HG02678 (cell line): ENCODE measurements at regions not wholly inside any gene's neighbourhood (a gene's known extent, or its start where the extent isn't known, plus 50 kb on each side); places are given as distances from the start of the nearest gene placed in this dataset.
A peak's percentile ranks its signal among the peaks of the same experiment; 100 is the strongest.
"Not testable (repeated sequence)": the region's sequence is repeated elsewhere in the genome, so short reads cannot be mapped to it uniquely, and the experiment has no call there.

Experiments
- ATAC-seq: cut with Tn5 transposase; IDR thresholded peaks from one replicate; pipeline ENCODE4 v1.9.1; 2021; ENCODE audit warnings: mild to moderate bottlenecking, moderate library complexity; ENCODE audit not compliant: unreplicated experiment

DNA sequence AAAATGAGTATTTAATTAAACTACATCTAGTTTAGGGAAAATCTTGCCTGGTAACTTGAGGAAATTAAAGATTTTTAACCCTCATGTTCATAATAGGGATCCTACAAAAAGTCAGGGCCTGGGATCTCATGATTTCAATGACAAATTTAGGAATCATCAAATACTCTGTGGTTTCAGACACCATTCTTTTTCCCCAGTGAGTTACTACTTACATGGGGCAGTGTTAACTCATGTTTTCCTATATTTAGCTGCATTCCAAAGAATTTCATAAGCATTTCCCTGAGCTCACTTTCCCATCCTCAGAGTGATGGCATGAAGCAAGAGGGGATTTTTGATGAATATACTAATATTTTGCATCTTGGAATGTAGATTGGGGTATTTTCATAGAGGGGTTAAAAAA, 321.7 kb downstream of the CENPW start:
- ATAC-seq = no peak

DNA sequence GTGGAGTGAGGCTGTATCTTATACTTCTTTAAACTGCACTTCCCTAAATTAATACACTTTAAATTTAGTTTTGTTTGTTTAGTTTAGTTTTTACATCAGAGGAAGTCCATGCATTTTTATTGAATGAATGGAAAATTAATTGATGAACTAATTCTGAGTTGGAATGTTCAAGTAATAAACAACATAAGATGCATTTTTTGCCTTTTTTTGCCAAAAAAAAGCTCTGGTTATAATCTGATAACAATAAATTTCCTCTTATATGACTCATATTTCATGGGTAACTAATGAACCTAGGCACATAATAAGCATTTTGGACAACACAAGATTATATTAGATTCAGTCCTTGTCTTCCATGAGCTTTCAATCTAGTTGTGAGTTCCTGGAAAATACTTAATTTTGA, 323.1 kb downstream of the CENPW start:
- no peak for ATAC-seq

DNA sequence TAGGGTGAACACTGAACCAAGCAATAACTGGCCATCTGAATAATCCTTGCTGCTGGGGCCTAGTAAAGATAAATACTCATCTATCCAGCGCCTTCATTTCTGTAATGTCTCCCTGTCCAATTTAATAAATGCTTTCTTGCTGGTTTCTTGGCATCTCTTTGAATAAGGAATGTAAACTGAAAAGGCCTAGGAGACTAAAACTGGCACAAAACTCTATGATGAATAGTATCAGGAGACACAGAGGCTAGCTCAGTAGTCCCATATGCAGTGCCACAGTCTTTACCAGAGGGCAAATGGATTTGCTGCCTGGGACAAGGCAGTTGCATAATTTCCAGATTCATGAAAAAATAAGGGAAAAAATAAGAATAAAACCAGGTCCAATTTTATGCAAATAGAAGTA, 324.4 kb downstream of the CENPW start:
- no peak for ATAC-seq

DNA sequence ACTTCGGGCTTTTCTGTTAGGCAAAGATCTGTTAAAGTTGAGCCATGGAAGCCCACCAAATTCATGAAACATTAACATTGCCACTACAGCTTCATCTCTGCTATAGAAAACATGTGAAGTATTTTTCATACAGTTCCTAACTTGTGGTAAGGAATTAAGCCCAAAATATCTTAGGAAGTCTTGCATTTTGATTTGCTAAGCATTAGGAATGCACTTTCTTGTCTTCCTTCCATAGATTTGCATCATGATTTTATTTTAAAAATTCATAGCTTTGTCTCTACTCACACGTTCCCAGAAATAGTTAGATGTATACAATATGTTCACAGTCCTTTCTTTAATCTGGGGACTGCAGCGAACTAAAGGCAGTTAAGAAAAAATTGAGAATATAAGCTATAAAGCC, 325.6 kb downstream of the CENPW start:
- no peak for ATAC-seq

DNA sequence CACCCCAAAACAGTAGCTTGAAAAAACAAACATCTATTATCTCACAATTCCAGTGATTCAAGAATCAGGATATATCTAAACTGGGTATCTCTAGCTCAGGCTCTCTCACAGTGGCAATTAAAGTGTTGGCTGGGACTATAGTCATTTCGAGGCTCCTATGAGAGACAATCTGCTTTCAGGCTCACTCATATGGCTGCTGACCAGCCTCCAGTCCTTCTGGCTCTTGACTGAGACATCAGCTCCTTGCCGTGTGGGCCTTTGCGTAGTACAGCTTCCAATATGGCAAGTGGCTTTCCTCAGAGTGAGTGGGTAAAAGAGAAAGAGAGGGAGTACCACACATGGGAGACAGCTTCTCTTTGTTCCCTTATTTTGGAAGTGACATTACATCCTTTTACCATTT, 327.2 kb downstream of the CENPW start:
- no peak for ATAC-seq

DNA sequence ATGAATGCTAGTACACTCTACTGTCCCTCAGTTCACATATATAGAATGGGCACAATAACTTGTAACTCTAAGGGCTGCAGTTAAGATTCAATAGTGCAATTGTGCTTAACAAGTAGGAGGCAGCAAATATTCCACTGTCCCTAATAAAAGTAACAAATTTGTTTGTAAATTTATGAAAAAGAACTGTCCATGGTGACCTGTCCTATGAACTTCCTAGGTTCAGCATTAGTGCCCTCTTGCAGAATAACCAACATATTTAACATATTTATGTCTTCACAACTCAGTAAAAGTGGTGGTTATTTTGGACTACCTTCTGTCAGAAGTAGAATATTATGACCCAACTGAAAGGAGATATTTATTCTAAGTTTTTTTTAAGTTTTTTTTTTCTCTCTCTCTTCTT, 327.8 kb downstream of the CENPW start:
- ATAC-seq = no peak

DNA sequence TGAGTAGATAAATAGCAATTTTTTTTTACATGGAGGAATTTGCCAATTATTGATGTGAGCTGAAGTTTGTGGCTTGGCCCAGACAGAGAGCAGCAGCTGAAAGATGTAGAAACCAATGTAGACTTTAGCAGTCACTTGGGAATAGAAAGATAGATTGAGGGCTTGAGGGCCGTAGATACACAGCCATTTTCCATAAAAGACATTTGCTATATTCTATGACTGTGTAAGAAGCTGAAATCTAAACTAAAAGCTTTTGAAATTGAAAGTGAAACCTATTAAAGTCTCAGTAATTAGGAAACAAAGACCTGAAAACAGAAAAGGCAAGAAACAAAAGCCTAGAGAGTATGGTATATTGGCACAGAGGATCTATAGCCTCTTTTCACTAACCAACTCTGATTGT, 332.7 kb downstream of the CENPW start:
- ATAC-seq = peak; percentile 76

DNA sequence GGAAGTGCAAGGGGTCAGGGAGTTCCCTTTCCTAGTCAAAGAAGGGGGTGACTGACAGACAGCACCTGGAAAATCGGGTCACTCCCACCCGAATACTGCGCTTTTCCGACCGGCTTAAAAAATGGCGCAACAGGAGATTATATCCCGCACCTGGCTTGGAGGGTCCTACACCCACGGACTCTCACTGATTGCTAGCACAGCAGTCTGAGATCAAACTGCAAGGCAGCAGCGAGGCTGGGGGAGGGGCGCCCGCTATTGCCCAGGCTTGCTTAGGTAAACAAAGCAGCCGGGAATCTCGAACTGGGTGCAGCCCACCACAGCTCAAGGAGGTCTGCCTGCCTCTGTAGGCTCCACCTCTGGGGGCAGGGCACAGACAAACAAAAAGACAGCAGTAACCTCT, 333.8 kb downstream of the CENPW start:
- not testable (repeated sequence) for ATAC-seq

DNA sequence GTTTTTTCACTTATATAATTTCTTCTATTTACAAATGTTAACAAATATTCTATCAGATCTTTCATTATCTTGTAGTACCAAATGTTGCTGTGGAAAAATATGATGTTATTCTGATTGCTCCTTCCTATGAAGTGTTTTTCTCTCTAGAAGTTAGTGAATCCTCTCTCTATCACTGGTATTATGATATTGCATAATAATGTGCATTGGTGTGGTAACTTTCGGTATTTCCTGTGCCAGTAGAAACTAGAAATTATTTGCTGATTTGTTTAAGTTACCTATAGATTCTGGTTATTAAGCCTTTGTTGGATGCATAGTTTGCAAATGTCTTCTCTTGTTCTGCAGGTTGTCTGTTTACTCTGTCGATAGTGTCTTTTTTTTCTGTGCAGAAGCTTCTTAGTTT, 342.5 kb downstream of the CENPW start:
- ATAC-seq = no peak

DNA sequence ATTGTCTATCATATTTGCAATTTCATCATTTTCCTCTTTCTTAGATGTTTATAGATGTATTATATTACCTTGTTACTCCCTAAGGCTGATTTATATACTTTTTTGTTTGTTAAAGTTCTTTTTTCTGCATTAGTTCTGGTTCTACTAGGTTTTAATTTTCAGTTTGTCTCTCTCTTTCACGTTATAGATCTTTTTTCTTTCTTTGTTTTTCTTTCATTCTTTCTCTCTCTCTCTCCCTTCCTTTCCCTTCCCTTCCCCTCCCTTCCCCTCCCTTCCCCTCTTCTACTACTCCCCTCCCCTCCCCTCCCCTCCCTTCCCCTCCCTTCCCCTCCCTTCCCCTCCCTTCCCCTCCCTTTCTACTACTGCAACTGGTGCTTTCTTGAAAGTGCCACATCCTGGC, 345.3 kb downstream of the CENPW start:
- ATAC-seq = no peak

DNA sequence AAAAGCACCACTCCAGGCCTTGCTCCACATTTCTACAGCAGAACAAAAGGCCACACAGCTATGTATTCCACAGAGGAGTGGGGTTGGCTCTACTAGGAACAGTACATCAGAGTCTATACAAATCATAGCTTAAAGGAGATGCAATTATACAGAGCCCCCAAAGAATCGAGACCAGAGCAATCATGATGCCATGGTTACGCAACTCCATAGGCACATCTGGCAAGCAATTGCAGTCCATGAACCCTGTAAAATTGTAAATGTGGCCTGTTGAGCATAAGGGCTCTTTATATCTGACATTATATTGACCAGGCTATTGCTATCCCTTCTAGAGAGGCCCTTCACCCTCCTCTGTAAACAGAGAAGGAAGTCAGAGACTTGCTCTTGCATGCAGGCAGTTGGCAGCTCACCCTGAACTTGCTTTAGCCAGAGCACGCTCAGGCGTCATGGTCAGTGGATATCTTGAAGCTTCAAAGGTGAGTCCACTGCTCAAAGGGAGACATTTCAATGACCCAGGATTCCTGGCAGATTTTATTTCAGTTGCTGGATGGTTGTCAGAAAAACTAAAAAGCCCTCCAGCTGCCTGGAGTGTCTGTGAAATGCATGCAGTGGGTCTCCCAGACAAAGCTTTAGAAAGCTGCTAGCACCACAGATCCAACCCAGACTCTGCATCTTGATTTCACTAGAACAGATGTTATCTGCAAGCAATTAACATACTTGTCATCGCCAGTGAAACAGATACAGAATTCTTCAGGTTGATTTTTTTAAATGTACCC, 357.2 kb downstream of the CENPW start:
- ATAC-seq = no peak

DNA sequence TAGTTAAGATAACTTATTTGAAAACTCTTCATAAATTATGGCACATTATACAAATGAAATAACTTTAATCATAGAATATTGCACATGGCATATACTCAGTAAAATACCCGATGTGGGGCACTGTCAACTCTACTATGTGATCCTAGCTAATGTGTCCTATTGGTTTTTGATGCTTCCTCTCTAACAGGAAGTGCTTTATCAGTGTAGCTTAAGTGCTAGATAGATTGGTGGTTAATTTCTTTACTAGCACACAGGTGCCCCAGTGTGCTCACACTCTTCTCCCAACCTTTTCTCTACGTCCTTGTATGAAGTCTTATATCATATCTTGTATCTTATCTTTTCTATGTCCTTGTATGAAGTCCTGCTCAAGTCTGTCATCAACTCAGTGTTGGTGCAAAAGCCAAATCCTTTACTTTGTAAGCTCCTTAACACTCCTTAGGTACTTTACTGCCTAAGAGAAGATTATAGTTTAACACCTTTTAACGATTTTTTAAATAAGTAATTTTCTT, 358.9 kb downstream of the CENPW start:
- no peak for ATAC-seq

DNA sequence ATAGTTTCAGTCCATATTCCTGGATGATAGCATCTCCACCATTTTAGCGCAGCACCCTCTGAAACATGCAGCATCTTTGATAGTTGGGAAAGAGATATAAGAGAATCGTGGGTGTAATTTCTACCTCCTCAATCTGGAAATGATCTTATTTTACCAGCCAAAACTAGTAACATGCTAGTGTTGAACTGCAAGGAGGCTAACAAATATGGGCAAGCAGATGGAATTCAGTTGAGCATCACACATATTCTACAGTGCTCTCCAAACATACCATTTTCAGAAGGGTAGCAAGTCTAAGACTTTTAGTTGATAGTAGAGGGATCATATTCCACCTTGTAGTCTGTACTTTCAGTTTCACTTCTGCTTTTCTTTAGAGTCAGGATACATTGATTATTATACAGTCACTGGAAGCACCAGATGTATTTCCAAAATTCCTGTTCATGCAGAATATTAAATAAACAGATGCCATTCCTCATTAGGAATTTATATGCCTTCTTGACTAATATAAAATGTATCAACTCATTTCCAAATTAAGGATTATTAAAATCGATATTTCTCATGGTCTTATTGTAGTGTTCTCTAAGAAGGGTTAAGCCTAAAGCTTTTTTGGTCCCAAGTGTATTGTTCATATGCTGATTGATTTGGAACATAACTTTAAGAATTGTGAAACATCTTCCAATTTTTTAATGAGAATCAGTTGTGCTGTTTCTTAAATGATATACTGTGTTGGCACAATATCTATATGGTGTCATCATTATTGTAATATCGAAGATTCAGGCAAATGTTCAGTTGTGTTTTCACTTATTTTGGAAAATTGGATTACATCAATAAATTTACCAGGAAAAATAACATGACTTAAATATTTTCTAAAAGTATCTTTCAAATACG, 362.0 kb downstream of the CENPW start:
- no peak for ATAC-seq

DNA sequence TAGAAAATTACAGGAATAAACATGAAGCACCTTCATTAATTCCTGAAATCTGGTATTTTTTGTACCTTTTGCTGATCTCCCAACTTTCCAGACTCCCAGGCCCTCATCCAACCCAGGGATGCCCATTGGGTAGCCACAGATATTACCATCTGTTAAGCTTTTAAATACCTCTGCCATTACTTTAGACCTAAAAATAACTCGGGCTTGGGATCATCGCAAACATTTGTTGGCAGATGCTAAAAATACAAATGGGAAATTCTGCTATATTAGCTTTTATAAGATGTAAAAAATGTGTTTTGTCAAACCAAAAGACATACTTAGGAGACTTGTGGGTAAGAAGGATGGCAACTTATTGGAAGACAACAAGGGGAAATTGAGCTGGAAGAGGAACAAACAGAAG, 376.1 kb downstream of the CENPW start:
- ATAC-seq = no peak

DNA sequence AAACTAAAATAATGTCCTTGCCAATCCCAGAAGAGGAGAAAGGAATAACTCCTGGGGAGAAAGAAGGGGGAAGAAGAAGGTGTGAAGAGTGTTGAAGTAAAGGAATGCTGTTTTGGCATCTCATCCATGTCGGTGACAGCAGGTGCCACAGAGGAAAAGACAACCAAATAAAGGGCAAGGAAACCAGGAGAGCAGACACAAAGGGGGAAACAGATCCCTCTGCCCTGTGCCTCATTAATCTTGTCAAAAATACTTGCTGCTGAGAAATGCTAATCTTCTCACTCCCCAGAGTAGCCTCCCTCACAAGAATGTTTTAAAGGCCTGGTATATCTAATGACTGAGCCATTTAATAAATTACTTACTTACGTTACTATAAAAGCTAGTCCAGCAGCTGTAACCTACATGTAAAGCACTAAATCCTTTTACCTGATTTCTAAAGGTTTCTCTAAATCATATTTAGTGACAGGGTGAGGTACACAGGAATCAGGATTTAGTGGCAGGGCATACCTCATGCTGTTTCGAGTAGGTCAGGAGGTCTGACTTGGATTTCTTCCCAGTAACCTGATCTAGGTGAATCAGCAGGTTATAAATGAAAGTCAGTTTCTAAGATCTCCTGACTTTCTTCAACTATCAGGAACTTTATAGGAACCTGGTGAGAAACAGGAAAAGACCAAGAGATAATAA, 377.1 kb downstream of the CENPW start:
- no peak for ATAC-seq

DNA sequence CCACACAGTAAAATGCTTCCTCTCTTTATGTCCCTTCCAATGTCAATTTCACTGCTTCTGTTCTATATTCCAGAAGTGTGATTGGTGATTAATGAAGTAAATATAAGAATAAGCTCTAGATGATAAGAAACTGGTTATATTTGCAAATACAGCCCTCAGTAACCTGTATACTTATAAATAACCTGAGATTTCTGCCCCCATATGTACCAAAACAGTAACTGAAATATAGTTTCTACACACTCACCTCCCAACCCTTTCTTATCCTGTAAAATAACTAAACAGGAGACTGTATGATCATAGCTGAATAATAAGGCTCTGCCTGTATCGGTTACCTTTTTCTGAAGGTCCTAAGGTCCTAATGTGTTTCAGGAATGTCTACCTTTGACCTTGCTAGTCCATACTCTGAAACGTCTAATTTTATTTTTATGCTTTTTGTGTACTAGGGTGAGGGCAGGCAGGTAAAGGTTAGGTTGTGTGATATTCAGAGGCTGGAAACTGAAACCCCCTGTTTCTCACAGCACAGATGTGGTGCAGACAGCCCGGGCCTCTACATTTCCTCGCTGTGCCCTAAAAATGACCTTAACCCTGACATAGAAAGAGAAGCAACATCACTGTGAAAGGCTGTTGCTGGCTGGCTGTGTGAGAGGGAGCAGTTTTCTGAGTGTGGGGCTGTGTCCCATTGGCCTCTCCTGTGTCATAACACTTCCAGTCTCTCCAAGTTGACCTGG, 378.8 kb downstream of the CENPW start:
- peak; percentile 83 for ATAC-seq

DNA sequence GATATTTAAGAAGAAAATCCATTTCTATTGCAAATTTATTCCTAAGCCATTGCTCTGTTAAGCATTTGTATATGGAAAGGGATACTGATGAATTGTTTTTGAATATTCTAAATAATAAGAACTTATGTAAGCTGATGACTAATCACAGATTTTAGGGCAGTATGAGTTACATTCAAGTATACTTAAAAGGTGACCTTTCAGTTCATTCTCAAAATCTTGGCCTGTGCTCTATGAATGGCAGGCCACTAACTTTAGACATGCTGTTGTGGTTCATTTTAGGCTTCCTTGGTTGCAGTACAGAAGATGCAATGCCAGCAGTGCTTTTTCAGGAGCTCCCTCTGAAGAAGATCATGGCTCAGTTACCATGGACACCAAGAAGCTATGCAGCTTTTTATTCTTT, 380.4 kb downstream of the CENPW start:
- ATAC-seq = no peak

DNA sequence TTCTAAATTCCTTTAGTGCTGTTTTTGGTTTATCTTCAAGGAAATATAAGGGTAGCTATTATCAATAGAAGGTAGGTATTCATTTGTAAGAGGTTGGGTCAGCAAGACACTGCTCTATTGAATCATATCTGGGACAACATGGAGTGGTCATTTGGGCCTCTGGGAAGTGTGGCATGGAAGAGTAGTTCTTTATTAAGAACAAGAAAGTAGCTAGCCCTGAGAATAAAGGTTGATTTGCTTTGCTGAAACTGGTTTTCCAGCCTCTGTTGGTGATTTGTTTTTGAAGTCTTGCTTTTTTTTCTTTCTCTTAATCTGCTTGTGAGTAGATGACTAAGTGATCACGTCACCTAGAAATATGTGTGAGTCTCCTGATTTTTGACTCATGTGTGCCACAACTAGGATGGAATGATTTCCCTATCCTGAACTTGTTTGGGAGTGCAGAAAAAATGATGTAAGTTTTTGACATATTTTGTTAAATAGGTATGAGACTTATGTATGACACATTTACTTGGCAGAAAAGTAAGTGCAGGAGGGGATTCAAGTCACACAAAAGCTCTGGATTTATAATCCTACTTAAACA, 381.8 kb downstream of the CENPW start:
- no peak for ATAC-seq

DNA sequence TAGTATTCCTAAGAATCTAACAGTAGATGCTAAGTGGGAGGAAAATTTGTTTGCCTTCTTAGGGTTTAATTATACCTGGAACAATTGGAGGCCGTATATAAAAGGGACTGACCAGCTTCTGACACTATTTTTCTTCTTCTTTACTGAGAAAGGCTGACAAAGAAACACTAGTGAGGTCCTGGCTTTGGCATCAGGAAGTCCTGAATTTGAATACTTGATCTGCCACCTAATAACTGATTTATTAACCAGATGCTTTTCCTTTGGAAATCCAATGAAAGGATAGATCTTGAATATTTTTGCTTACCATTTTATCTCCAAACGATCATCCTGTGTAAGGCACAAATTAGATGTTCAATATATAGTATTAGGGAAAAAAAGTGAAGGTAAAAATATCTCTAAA, 382.5 kb downstream of the CENPW start:
- ATAC-seq = no peak

DNA sequence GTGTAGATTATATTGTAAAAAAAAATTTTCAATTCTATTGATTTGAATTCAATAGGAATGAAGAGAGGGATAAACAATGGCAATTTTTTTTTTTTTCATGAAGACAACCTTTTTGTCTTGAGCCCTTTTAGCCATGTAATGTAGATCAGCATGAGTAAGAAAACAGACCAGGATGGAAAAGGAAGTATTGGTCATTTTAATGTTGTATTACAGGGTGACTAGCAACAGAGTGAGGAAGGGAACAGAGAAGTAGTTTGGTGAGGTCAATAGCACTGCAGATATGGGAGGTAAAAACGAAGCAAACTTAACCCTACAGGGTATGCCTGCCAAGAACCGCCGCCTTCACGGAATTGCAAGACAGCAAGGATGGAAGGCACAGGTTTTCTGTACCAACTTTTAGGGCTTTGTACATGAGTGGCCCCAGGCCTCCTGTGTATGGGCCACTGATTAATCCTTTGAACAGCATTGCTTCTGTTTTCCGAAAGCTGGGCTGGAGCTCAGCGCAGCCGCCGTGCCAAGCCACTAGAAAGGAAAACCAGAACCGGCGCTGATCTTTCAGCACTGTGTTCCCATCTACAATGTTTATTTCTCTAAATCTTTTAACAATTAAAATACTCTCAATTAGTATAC, 383.7 kb downstream of the CENPW start:
- ATAC-seq = no peak
